ENCODE measurements at regions not wholly inside any gene's neighbourhood (a gene's known extent, or its start where the extent isn't known, plus 50 kb on each side); places are given as distances from the start of the nearest gene placed in this dataset.

DNA sequence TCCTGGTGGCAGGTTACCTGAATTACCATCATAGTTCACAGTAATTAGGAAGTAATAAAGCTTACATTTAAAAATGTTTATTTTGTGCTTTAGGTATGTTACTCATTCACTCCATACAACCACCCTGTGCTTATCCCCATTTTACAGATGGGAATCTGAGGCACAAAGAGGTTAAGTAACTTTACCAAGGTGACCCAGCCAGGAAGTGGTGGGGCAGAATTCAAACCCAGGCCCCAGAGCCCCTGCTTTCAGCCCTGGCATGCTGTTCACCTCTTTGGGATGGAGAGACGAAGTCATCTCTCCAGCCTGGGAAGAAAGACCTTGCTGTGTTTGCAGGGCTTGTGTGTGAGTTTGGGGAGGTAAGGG, 285.6 kb upstream of the TPM1 start:
- no peak for DNase-seq

DNA sequence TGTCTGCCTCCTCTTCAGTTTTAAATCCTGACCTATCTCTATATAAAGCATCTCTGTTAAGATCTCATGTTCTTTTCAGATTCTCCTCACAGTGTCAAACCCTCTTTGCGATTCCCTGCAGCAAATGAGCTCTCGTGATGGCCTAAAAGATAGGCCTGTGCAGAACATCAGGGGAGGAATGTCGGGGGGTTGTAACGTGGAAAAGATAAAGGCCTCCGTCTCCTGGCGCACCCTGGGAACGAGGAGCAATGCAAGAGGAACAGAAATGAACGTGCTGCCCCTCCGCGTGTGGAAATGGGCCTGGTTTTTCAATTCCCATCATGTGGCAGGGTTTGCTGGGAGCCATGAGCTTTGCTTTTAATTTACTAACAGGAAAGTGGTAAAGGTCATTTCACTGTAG, 285.0 kb upstream of the TPM1 start:
- DNase-seq: no peak

DNA sequence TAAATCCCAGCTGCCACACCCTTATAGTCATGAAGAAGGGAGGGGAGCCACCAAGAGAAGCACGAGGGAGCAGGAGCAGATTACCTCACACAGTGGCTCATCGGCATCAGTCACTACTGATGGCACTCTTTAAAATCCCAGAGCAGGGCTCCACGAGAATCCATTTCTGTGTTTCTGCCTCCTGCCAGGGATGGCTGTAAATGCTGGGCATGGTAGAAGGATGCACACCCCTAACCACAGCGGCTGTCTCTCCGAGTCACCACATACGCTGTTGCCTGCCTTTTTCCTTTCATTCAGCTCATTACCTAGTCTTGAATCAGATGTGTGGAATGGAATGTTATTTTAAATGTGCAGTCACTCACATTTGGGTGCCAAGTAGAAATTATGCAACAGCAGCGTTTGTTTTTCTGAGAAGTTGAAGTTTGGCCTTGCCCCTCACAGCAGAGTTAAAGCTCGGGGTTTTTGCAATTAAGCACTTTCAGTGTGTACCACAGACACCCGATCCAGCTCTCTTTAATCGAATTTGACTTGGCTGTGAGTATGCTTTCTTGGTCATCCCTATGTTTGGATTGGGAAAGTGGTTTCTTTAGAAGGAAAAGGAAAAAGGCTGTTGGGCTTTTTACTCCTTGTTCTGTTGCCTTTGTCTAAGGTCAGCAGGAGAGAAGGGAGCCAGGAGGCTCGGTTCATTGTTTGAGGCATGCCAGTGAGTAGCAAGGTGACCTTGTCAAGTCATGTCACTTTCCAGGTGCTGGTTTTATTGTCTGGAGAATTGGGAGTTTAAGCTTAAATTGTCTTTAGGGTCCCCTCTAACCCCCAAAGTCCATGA, 284.2 kb upstream of the TPM1 start:
- peak; percentile 12 for DNase-seq

DNA sequence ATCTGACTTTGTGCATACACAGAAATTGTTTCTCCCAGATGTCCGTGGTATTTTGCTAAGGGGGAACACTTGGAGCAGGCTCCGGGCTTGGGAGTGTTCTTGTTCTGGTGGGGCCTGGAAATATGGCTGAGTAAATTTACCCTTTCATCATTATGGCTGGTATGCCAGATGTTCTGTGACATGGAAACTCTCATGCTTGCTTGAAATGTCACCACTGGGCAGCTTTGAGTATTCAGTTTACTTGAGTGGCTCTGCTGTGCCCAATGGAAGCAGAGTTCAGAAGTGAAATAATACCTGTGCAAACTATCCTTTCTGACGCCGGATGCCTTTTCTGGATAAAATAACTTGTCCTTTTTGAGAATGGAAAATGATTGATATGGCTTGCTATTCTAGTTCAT, 283.6 kb upstream of the TPM1 start:
- DNase-seq: no peak

DNA sequence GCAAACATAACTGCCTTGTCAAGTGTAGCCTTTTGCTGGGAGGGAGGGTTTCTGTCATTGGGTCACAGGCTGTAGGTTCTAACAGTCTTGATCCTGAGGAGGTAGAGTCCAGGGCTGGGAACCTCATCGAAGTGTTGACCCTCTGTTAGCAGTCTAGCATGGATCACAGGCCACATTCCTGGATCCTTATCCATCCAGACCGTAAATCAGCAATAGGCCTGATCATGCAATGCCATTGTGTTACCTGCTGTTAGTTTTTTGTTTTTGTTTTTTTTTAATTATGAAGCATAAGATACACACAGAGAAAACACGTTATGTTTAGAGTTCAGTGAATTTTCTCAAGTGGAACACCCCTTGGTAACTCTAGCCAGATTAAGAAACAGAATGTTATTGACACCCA, 282.0 kb upstream of the TPM1 start:
- DNase-seq: no peak

DNA sequence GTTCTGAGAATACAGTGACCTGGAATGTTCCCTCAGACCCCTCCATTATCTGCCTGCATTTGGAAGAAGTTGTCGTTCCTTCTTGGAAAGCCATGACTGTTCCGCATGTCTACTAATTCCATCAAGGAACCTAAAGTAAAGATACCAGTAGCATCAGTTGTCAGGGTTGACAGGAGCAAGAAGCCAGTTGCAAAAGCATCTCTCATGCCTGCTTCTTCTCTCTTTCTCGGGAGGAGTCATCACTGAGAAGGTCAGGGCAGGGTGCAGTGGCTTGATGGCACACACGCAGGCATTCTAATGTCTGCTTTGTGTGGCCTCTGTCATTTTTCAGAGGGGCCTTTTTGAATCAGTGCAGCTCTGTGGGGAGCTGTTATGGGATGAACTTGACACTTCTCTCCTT, 276.6 kb upstream of the TPM1 start:
- no peak for DNase-seq

DNA sequence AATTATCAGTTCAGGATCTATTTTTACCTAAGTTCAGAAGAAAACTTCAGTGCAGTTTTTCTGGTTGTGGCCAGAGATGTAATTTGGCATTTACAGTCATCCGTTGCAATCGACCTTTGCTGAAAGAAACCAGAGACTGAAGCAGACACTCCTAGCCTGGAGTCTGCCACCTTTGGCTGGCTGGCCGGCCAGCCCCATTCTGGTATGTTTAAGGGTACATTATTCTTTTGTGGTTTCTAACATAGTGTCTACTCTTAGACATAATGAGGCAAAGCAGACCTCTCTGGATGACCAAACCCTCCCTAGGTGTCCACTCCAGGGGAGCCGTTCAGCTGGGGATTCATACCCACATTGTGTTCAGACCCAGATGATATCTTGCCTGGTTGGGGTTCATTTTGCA, 275.9 kb upstream of the TPM1 start:
- DNase-seq: no peak

DNA sequence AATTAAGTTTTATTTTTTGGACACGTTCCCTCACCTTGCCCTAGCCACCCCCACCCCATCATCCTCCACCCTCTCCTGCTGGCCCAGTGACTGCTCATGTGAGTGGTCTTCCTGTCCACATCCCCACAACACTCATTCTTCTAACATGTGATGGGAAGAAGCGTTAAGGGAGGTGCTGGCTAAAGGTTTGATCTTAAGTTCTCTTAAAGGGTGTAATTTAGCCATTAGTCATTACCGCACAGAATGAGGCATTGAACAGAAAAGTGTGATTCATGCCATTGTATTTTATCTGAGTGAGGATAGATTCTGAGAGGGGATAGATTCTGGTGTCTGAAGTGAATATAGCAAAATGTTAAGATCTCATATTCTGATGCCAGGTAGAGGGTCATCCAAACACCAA, 272.9 kb upstream of the TPM1 start:
- DNase-seq: peak; percentile 68

DNA sequence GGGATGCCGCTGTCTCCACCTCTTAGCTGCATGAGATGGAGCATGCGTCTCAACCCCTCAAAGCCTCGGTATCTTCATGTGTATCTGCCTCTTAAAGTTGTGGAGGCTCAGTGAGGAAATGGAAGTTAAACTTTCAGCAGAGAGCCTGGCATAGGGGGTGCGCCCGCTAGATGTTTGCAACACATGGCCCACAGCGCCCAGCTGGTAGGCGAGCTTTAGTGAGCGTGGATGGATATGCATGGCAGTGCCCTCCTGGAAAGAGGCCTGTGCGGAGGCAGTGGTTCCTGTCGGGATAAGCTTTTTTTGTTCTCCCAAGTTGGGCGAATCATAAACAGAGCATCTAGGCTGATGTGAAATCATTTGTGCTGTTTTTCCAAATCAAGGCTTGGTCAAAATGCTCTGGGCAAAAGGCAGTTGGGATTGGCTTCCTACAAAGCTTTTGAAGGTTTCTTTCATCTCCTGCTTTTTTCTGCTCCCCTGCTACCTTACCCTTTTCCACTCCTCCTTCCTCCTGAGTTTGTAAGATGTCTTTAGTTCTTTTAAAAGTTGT, 272.4 kb upstream of the TPM1 start:
- DNase-seq: no peak

DNA sequence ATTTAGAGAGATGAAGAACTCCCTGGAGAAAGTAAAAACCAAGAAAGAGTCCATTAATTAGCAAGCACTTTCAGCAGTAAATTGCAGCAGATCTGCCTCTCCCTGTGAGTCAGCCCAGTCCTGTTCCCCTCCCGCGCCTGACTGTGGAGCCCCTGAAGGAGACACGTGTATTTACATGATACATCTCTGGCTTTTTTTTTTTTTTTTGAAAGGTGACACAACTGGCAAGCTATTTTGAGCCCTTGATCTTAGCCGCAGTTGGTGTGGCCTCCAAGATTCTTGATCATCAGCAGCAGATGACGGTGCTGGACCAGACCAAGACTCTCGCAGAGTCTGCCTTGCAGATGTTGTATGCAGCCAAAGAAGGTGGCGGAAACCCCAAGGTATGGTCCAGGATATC, 271.8 kb upstream of the TPM1 start:
- DNase-seq: no peak

DNA sequence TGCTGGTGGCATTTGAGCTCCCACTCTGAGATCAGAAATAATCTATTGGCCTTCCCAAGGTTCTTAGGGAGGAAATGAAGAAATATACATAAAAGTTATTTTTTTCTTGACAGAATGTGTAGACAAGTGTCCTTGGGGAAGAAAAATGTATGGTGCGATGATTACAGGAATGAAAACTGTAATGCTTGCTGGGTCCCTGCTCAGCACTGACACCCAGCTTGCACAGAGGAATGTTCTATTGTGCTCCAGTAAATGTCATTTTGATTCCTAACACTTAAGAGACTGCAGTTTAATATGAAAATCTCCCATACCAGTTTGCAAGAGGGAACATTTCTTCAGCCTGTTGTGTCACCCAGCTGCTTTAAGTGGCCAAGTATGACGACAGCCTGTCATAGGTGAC, 271.3 kb upstream of the TPM1 start:
- no peak for DNase-seq

DNA sequence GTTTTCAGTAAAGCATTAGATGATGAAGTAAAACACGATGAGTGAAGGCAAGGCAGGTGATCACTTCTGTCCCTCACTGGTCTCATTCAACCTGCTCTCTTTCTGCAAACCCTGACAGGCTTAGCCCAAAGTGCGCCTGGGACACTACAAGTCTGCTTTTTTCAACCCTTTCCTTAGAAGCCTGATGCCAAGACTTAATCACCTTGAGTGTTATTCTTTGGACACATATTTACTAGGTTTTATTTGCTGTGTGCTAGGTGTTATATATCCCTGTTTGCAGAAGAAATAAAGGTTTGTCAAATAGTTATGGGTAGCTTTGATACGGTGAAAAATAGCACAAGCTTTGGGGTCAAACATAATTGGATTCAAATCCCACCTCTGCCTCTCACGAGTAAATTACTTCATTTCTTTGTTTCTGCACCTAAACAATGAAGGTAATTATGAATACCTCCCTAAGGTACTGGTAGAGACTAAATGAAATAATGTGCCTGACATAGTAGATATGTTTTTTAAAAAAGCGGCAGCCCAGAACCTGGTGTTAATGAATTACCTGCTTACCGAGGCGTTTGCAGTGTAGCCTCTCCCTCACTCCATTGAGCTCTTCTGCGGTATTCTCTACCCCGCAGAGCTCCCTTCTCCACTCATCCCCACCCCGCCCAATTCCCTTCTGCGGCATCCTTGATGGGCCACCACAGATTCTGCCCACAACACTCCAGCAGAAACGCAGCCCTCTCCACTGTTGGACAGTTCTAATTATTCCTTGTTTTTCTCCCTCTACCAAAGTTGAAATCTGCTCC, 269.0 kb upstream of the TPM1 start:
- DNase-seq: no peak

DNA sequence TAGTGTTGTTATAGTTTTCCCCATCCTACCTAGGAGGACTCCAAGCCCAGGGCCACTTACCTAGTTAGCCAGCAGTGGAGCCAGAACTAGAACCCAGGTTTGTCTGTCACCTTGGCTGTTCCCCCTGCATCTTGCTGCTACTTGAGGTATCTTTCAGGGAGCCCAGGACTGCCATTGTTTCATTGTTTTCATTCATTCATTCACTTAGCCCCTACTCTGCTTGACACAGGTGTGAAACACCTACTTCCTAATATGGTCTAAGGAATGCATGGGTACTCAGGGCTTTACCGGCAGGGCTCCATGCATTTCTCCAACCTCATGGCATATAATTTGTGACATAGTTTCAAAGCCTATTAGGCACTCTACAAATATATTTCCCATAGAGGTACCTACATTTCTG, 266.6 kb upstream of the TPM1 start:
- no peak for DNase-seq

DNA sequence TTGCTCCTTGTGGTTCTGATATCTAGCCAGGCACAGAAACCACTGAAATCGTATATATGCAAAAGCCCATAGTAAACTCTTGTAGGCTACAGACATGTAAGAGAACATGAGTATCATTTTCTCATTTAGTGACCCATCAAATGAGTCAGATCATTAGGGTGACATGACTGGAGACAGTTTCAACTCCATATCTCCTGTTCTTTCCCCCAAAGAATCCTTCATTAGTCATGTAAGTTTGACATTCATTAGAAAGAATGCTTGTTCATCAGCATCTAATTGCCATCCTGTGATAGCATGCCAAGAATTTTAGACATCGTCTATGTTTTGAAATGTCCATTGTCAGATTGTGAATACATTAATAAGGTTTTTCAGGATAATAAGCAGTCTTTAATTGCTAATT, 264.9 kb upstream of the TPM1 start:
- DNase-seq: no peak

DNA sequence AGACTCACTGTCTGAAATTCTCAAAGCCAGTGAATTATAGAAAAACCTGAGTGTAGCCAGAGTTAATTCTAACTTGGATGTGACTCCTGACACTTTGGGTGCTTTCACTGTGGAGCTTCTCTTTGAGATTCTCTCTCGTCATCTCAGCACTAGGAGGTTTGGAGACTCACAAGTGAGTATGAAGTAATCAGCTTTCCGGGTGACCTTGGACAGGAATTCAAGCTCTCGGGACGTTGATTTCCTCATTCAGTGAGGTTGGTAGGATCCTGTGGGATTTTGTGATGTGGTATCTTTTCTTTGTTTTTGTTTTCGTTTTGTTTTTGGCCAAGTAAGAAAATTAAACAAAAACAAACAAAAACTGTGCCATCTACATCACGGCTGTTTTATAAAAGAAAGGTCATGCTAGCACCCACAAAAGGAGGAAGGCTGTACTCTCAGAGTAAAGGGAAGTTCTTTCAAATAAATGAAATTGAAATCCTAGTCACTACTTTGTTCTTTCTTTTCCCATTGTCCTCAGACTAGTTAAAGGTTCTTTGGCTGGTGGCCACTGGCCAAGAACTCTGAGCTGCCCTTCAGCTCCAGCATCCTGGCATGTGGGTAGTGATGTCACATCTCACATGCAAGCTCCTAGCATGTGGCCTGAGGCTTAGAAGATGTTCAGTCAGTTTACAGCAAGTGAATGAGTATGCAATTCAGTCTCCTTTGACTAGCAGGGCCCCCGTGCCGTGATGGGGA, 263.3 kb upstream of the TPM1 start:
- DNase-seq: peak; percentile 91

DNA sequence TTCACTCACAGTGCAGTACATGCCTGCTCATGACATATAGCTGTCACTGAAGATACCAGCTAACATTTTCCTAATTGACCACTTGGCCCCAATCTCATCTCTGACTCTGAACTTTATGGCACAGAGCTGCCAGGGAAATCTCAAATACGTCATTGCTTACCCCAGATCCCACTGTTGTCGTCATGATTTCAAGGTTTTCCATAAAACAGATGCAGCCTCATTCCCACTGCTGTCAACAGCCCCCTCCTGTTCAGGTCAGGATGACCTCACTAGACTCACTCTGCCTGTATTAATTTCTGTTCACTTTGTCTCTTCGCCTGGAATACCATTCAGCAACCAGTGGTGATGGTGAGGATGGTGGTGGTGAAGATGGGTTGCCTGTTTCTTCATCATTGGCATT, 262.6 kb upstream of the TPM1 start:
- no peak for DNase-seq

DNA sequence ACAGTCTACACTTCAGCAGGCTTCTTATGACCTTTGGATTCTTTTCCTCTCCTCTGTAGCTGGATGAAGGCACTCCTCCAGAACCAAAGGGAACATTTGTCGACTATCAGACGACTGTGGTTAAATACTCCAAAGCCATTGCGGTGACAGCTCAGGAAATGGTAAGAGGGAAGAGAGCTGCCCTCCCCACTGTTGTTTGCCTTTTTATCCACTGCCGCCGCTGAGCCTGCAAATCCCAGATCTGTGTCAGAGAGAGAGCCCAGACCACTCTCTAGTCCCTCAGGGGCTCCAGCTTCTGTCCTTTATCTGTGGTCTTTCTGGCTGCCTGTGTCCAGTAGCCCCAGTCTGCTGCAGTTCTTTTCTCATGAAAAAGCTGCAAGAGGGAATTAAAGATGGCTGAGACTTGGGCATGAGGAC, 261.5 kb upstream of the TPM1 start:
- DNase-seq: no peak

DNA sequence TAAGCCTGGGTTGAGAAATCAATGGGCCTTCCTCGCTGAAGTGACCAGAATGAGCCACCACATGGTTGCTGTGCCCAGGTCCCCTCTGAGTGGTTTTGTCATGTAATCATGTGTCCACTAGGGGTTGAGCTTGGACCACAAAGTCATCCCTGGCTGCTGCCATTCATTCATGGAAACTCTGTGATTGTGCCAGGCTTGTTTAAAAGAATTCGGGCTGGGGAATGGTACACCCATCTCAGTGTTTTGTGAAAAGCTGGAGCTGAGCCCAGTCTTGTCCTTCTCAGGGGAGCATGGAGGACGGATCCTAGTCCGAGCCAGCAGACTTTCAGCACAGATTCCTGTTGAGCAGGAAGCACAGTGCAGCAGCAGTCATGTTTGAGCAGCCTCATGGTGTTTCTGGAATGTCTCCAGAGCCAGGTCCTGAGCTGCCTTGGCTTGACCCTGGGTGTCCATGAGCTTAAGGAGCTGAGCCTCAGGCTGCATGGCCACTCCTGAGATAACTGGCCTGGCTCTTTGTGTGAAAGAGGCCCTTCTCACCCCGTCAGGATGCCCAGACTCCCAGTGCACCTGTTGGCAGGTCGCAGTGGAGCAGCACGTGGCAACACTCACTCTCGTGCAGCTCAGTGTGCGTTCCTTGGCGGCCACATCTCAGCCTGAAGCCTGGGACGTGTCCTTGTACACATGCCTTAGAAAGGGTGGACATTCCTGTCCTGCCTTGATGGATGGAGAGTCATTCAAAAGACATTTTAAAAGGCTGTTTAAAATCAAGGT, 260.3 kb upstream of the TPM1 start:
- peak; percentile 94 for DNase-seq

DNA sequence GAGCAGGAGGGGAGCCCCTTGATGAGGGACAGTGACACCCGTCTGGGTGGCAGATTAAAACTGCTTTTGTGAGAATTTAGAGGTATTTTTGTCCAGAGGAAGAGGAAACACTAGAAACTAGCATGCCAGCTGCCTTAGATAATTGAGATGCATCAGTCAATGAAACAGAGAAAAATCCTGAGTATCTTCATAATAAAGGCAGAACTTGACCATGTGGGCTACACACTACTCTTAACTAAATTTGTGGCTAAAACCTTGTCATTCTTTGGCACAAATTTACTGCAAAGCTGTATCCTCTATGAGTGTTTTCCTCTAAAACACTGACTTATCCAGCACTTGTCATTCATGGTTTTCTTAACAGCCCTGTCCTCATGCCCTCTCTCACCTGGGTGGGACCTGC, 259.7 kb upstream of the TPM1 start:
- no peak for DNase-seq

DNA sequence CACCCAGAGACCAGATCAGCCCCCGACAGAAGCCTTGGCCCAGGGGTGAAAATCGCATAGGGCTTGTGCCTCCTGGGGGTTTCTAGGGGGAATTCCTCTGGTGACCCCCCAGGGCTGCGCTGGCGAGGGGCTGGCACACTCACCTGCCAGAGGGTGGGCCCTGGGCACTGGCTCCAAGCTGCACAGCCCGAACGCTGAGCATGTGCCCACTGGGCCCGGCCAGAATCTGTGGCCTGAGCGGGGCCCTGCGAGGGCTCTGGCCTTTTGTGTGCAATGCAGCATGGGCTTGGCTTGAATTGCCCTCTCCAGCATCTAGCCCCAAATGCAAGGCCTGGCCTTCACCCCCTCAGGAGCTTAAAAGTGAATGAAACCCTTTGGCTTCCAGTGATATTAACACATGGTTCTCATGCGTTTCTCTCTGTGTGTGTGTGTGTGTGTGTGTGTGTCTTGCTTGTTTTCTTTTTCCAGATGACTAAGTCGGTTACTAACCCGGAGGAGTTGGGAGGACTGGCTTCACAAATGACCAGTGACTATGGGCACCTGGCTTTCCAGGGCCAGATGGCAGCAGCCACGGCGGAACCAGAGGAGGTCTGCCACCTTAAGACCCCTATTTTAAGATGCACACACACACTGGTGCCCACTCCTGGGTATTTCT, 259.1 kb upstream of the TPM1 start:
- peak; percentile 43 for DNase-seq

DNA sequence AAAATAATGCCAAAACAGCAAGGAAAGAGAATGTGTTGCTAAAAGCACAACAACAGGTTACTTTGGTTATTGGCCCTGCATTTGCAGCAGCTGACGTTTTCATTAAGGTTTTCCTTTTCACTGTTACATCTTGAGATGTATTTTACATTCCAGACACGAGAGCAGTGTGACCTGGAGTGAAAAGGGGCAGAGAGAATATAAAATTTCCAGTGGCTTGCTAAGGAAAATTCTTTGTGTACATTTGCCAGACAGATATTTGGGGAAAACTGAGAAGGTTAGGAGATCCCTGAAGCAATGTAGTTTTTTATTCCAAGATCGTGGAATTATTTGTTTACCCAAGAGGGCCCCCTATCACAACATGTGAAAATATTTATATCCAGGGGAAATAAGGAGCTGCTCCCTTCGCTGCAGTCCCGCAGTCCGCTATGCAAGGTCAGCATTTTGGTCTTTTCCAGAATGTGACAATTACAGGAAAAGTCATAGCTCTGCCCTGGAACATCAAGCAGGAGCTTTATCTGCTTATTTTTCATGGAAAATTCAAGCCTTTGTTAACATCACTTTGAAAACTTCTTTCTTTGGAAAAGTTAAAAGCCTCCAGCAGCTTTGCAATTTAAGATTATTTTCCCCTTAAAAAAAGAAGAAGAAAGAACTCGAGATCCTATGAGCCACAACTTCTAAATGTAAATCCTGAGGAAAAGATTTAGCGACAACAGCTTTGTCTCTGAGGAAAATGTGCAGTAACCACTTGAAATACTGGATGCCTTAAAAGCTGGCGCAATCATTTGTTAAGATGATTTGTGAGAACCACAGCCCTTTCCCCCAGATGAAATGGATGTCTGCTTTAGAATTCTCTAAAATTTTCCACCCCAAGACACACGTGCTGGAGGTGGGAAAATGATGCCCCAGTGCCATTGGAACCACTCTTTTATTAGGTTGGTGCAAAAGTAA, 256.4 kb upstream of the TPM1 start:
- DNase-seq: peak; percentile 21
